ENCODE measurements at regions not wholly inside any gene's neighbourhood (a gene's known extent, or its start where the extent isn't known, plus 50 kb on each side); places are given as distances from the start of the nearest gene placed in this dataset.

DNA sequence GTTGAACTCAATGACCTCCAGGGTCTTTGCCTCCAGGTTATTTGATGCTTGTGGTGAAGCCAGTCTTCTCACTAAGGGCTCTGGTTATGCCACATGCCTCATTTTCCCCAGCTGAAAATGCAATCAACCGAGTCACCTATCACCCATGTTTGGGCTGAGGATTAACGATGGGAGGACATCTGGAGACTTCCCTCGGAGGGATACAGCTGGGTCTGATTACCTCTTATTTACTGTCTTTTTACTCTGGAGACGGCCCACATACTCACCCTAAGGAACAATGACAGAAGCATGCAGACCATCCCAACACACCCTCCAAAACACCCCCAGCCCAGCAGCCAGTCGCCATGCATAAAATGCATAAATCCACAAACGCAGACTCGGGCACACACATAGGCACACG, 187.4 kb downstream of the OPA1 start:
- no peak for DNase-seq (ENCODE audit: low spot score)

DNA sequence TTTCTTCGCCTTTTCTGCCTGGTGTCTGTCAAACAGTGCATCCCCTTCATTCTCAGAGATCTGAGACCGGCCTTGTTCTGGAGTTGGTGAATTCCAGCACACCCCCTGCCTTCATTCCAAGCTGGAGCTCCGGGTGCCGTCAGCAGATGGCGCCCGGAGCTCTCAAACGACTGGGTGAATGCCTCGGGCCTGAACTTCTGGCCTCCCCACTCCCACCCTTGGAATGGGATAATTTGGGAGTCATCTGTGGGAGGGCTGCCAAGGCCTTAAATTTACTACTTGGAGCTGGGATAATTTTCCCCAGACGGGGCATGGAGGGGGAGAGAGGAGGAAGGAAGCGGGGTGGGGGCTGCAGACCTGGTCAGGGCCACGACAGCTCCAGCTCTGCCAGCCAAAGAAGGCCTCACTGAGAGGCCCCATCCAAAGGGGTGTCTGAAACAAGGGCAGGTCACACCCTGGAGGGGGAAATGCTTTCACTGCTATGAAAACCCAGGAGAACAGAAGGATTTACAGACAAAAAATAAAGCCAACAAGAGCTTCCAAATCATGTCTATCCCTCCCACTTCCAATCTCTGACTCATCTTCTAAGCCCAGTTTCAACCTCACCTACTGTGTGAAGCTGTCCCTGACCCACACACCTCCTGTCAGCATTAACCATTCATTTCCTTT, 187.9 kb downstream of the OPA1 start:
- peak; percentile 75 for DNase-seq (ENCODE audit: low spot score)

DNA sequence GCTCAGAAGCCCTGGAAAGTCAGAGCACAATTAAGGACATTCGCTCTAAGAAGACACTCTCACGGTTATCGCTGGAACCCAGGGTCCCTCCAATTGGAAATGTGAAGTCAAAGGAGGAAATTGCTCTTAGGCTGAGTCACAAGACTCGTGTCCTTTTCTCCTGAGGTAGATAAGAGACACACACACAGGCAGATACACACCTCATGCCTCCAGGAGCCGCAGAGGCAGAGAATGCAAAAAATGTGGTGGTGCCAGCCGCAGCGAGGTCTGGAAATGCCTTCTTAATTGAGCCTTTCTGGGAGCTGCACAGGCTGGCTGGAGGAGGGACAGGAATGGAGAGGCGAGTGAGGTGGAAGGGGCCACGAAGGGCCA, 189.3 kb downstream of the OPA1 start:
- no peak for DNase-seq (ENCODE audit: low spot score)

DNA sequence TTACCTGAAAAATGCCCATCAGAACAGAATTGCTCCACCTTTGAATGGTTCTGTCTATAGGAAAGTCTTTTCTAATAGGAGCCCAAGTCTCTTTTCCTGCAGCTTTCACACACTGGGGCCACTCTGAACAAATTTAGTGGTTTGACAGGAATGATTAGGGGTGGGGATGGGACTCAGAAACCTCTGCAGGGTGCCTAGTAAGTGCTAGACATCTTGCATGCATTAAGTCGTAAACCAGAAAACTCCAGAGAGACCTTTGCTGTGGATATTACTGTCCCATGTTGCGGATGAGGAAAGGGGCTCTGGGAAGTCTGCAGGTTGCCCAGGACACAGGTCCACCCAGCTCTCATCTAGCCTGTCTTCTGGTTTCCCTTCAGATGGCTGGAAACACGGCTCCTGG, 189.7 kb downstream of the OPA1 start:
- DNase-seq (ENCODE audit: low spot score): no peak

DNA sequence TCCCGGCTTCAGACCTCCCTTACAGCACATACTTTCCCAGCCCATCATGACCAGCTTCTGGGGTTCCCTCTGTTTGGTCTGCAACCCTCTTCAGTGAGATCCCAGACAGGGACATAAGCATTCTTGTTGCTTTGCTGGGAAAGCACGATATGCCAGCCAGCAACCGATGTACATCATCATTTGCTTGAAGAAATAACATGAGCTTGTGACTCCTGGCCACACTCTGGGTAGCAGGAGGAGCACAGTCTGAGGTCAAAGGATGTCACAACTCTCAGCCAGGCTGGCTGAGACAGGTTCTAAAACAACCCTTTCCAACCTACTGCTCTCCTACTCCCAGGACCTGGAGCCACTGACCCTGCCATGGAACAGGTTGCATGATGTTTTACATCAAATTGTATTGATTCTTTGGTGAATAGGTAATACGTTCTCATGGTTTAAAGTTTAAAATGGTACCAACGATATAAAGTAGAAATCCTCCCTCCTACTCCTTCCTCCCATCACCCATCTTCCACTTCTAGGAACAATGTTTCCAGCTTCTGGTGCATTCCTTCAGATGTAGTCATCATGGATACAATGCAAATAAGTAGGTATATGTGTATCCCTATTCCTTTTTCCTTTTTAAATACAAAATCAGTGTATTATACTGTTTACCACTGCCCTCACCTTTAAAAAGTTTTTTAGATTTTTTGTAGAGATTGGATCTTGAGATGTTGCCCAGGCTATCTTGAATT, 190.3 kb downstream of the OPA1 start:
- DNase-seq (ENCODE audit: low spot score): no peak

DNA sequence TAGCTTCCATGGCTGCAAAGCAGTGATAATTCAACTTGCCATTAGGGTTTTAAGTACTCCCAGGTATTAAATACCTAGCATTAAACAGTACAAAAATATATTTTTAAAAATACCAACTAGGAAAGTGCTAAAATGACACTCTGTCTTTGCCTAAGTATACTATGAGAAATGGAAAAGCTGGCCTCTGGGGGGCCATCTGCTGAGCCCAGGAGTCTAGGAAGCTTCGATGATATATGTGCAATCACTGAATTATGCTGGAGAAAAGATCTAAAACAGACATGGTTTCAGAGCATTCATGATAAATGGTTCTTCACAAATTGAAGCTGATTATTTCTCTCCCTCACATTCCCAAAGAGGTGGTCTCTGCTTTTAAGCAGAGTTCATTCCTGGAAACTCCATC, 191.8 kb downstream of the OPA1 start:
- DNase-seq (ENCODE audit: low spot score): no peak

- no peak for DNase-seq (ENCODE audit: low spot score)
Measured at GRCh38 chr3:193787496-193787870, 194.5 kb downstream of the OPA1 start.

DNA sequence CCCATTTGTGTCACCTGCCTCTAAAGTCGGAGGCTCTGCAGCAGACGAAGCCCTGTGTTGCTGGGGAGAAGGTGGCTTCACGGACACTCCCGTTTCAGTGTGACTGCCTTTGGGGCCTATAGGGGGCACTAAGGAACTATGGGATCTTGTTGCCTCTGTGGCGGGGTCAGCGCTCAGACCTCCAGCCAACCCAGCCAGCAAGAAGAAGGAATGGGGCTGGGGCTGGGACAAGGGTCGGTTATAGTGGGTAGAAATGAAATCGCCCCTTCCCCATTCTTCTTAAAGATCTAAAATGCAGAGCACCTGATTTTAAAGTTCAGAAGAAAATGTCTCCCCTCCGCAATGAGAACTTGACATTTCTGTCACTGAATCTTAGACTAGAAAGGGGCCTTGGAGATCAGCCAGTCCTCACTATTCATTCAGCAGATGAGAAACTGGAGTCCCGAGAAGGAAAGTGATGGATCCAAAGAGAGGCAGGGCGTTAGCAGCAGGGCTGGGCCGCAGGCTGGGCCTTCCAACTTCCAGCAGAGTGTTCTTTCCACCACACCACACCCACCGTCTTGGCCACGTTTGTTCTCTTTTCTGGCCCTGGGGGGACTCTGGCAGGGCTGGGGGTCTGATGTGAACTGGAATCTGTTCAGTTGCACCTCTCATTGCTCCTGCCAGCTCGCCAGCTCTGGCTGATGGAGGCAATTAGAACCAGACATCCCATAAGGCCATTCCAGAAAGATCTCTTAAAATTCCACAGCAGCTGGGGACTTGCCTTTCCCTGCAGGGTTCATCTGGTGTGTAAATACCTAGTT, 195.4 kb downstream of the OPA1 start:
- DNase-seq (ENCODE audit: low spot score): peak; percentile 79

- no peak for DNase-seq (ENCODE audit: low spot score)
Measured at GRCh38 chr3:193789455-193789854, 196.4 kb downstream of the OPA1 start.

GRCh38 chr3:193790086-193790990, 197.3 kb downstream of the OPA1 start:
- DNase-seq (ENCODE audit: low spot score): no peak

DNA sequence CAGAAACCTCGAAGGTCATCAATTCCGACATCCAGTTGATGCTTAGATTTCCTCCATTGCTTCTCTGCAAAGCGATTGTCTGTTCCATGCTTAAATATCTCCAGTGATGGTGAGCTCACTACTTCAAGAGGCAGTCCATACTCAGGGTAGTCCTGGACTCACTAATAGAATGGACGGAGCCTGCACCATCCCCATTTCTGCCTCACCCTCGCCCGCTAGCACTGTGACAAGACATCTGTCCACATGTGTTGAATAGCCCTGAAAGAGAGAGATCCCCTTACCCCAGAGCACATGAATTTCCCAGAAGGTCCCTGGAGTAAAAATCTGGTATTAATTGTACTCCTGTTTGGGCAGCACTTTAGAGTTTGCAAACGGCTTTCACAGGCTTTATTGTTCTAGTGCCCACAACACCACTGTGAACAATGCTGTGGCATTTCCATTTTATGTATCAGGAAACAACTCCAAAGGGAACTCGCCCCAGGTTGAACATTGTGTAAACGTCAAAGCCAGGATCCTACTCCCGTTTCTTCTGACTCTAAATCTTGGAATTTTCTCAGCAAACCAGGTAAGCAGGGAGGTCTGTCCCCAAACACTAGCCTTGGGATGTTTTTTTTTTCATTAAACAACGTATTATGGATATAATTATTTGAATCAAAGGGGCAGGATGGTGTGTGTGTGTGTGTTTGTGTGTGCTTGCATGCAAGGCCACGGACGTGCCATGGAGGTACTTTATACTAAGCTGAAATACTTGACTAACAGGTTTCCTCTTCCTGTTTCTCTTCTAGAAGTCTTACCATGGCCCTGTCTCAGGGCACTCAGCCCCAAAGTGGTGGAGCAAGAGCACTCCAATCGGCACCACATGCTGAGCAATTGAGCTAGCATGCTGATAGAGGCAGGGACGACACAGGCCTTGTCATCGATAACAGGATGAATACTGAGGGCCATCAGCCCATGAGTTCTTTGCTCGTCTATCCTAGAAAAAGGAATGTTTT, 198.3 kb downstream of the OPA1 start:
- no peak for DNase-seq (ENCODE audit: low spot score)

DNA sequence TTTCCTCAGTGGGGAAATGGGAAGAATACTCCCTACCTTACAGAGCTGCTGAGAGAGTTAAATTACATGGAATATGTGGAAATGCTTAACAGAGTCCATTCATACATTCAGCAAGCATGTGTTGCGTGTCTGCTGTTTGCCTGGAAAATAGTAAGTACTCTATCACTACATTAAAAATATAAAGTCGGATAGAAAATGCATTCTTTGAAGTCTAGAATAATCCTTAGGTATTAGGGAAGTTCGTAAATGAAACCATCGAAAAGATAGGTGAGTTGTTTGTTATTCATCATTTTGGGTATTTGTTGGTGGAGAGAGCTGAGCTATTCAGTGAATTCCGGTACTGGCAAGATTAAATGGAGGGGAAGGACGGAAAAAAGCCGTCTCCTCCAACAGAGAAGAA, 200.1 kb downstream of the OPA1 start:
- no peak for DNase-seq (ENCODE audit: low spot score)

DNA sequence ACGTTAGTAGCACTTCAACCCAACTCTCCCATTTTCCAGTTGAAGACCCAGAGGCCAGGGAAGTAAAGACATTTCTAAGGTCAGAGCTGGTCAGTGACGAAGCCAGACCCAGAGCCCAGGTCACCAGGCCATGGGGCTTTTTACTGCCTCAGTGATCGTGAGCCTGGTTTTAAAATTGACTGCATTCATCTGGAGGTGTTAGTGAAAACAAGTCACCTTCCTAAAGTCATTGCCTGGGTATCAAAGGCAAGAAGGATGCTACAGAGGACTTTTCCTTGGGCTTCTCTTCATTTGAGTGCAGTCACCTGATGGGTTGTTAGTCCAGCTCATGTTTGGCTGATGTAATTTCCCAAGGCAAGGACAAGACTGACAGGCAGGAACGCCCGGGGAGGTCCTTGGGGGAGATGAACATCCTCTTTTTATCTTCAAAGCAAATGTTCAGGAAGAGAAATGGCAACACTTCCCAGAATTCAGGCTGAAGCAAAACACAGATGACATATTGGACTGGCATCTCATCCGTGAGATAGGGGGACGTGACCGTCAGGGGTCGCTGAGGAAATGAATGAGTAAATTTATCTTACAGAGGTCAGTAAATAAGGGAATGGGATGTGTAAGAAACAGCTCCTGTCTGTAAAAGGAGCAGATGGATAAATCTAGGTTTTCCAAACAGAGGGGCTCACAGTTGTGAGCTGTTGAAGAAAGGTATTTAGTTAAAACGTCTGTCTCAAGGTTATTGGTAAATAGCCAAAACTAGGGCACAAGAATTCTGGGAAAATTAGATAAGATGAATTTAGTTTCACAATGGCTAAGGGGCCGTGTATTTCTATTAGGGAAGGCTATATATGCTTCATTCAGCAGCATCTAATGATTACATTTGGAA, 201.2 kb downstream of the OPA1 start:
- no peak for DNase-seq (ENCODE audit: low spot score)

DNA sequence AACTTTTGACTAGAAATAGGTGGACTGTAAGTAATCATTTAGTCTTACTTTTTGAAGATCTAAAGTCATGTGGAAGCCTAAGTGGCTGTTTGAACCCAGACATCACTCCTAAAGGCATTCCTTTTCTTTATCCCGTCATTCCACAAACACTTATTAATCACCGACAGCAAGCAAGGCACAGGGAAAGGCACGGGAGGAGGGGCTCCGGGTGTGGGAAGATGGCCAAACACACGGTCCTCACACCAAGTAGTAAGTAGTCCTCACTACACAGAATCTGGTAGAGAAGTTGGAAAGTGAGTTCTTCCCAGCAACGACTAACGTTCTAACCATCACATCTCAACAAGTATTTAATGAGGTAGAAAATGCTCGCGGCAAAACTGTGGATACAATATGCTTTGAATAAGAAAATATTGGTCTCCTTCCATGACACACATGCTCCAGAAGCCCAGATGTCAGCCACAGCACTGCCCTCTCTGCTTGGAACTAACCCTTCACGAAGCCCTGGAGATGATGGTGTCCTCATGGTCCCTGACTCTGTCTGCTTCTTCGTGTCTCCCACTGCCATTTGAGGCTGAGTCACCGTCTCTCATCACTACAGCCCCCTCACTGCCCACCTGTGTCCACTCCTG, 202.2 kb downstream of the OPA1 start:
- no peak for DNase-seq (ENCODE audit: low spot score)

- no peak for DNase-seq (ENCODE audit: low spot score)
Measured at GRCh38 chr3:193796089-193796488, 203.1 kb downstream of the OPA1 start.

GRCh38 chr3:193797566-193797965, 204.6 kb downstream of the OPA1 start:
- no peak for DNase-seq (ENCODE audit: low spot score)

DNA sequence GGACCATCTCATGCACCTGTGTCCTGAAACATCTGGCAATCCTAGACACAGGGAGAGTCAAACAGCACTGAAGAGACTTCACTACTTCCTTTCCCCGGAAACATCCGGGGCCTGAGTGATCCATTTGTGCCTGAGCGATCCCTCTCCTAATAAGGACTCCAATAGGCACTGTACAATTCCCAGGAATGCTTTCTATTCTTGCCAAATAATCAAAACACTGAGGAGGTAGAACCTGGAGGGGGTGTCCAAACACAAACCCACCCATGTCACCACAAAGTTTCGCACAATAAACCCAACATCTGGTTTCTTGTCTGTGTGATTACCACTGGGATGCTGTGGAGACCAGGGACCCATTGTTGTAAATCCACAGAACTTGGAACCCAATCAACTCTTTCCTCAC, 205.0 kb downstream of the OPA1 start:
- no peak for DNase-seq (ENCODE audit: low spot score)

DNA sequence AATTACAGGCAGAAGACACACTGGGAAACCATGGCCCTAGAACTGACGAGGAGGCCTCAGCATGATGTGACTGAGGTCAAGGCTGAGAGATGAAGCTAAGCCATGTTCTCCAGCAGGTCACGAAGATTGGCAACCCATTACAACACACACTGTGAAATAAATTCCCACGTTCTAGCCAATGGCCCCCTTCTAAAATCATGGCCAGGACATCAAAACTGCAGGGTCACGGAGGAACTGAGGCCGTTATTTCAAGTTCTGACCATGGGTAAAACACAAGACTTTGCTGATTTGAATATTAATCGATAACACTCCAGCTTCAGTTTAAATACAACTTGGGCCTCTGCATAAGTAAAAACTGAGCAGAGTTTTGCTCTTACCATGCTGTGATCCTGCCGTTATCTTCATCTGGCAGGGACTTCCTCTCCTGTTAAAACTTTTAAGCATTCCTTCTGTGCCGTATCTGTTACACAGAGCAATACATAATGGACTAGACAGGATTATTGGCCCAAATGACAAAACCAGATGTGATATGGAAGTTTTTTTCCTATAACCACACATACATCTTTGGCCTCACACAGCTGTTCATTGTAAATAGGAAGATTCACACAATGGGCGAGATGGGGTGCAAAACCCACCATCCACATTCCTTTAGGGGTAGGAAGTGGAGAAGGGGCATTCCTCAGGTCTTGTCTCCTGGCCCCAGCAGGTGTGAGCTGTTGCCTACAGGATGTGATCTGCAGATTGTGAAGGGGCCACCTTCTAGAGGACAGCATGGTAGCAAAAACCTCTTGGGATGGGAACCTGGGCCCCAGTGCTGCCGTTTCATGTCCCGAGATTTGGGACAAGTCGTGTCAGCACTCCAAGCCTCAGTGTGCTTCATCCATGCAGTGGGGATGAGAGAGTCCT, 207.4 kb downstream of the OPA1 start:
- DNase-seq (ENCODE audit: low spot score): no peak
